ENCODE measurements at regions not wholly inside any gene's neighbourhood (a gene's known extent, or its start where the extent isn't known, plus 50 kb on each side); places are given as distances from the start of the nearest gene placed in this dataset.

GRCh38 chrX:124862301-124862700, 457.4 kb upstream of the TEX13C start:
- no peak for TF ChIP-seq CTCF (IDR thresholded peaks at IDR 0.05; ENCODE audit: extremely low read depth, low read depth, low read length)
- Histone ChIP-seq H3K79me2 (ENCODE audit: insufficient read depth, low read length) (no peaks in the 10 kb centered on the region), H3K4me2 (ENCODE audit: insufficient read depth, low read length) (no peak overlapping the region), H3K4me1 (ENCODE audit: insufficient read depth, low read length) (no peaks in the 10 kb centered on the region), H4K20me1 (ENCODE audit: insufficient read depth, low read length) (no peaks in the 10 kb centered on the region), H3K9me3 (ENCODE audit: low read depth, low read length) (no peaks in the 10 kb centered on the region), H3K36me3 (ENCODE audit: insufficient read depth, low read length) (no peaks in the 10 kb centered on the region), H3K4me3 (ENCODE audit: insufficient read depth, low read length) (no peak overlapping the region), H3K27ac (ENCODE audit: low read depth, low read length) (no peak overlapping the region), H2AFZ (ENCODE audit: low read length) (no peak overlapping the region), H3K27me3 (ENCODE audit: insufficient read depth, low read length) (no peaks in the 10 kb centered on the region)
- DNase-seq (ENCODE audit: insufficient read length, low spot score, missing footprints): no peak

- no peak for TF ChIP-seq CTCF (IDR thresholded peaks at IDR 0.05; ENCODE audit: extremely low read depth, low read depth, low read length)
- Histone ChIP-seq H3K4me1 (ENCODE audit: insufficient read depth, low read length) (no peaks in the 10 kb centered on the region), H3K9me3 (ENCODE audit: low read depth, low read length) (no peaks in the 10 kb centered on the region), H3K36me3 (ENCODE audit: insufficient read depth, low read length) (no peaks in the 10 kb centered on the region), H3K27ac (ENCODE audit: low read depth, low read length) (no peak overlapping the region), H2AFZ (ENCODE audit: low read length) (no peak overlapping the region), H3K27me3 (ENCODE audit: insufficient read depth, low read length) (no peaks in the 10 kb centered on the region), H3K79me2 (ENCODE audit: insufficient read depth, low read length) (no peaks in the 10 kb centered on the region), H3K4me2 (ENCODE audit: insufficient read depth, low read length) (no peak overlapping the region), H3K4me3 (ENCODE audit: insufficient read depth, low read length) (no peak overlapping the region), H4K20me1 (ENCODE audit: insufficient read depth, low read length) (no peaks in the 10 kb centered on the region)
- no peak for DNase-seq (ENCODE audit: insufficient read length, low spot score, missing footprints)
Observed at GRCh38 chrX:124863303-124863702, 456.4 kb upstream of the TEX13C start.

GRCh38 chrX:124887572-124887971, 432.1 kb upstream of the TEX13C start:
- no peaks in the 10 kb centered on the region for H3K9me3 ChIP-seq (ENCODE audit: low read depth, low read length)
- H3K4me3 ChIP-seq (ENCODE audit: insufficient read depth, low read length): no peak overlapping the region
- no peaks in the 10 kb centered on the region for H3K4me1 ChIP-seq (ENCODE audit: insufficient read depth, low read length)
- H2AFZ ChIP-seq (ENCODE audit: low read length): no peak overlapping the region
- H3K4me2 ChIP-seq (ENCODE audit: insufficient read depth, low read length): no peak overlapping the region
- TF ChIP-seq CTCF (IDR thresholded peaks at IDR 0.05; ENCODE audit: extremely low read depth, low read depth, low read length): no peak
- no peaks in the 10 kb centered on the region for H3K79me2 ChIP-seq (ENCODE audit: insufficient read depth, low read length)
- DNase-seq (ENCODE audit: insufficient read length, low spot score, missing footprints): no peak
- H4K20me1 ChIP-seq (ENCODE audit: insufficient read depth, low read length): no peaks in the 10 kb centered on the region
- H3K27ac ChIP-seq (ENCODE audit: low read depth, low read length): no peak overlapping the region
- no peaks in the 10 kb centered on the region for H3K27me3 ChIP-seq (ENCODE audit: insufficient read depth, low read length)
- no peaks in the 10 kb centered on the region for H3K36me3 ChIP-seq (ENCODE audit: insufficient read depth, low read length)

- H3K79me2 ChIP-seq (ENCODE audit: insufficient read depth, low read length): no peaks in the 10 kb centered on the region
- no peak overlapping the region for H2AFZ ChIP-seq (ENCODE audit: low read length)
- no peaks in the 10 kb centered on the region for H4K20me1 ChIP-seq (ENCODE audit: insufficient read depth, low read length)
- H3K4me3 ChIP-seq (ENCODE audit: insufficient read depth, low read length): no peak overlapping the region
- no peak for TF ChIP-seq CTCF (IDR thresholded peaks at IDR 0.05; ENCODE audit: extremely low read depth, low read depth, low read length)
- no peaks in the 10 kb centered on the region for H3K27me3 ChIP-seq (ENCODE audit: insufficient read depth, low read length)
- no peak for DNase-seq (ENCODE audit: insufficient read length, low spot score, missing footprints)
- no peak overlapping the region for H3K27ac ChIP-seq (ENCODE audit: low read depth, low read length)
- no peaks in the 10 kb centered on the region for H3K9me3 ChIP-seq (ENCODE audit: low read depth, low read length)
- no peaks in the 10 kb centered on the region for H3K4me1 ChIP-seq (ENCODE audit: insufficient read depth, low read length)
- H3K36me3 ChIP-seq (ENCODE audit: insufficient read depth, low read length): no peaks in the 10 kb centered on the region
- H3K4me2 ChIP-seq (ENCODE audit: insufficient read depth, low read length): no peak overlapping the region
Observed at GRCh38 chrX:124895947-124896346, 423.7 kb upstream of the TEX13C start.

All from osteoblast (primary cell).